ES-I3 (cell line): ENCODE measurements at regions not wholly inside any gene's neighbourhood (a gene's known extent, or its start where the extent isn't known, plus 50 kb on each side); places are given as distances from the start of the nearest gene placed in this dataset.

Experiments used
- H3K36me3 ChIP-seq: 2 replicates; pipeline ENCODE4 v1.6.1; 2013; ENCODE audit warnings: mild to moderate bottlenecking, low read length, control low read depth, moderate library complexity; ENCODE audit not compliant: insufficient read depth
- H3K4me1 ChIP-seq: 2 replicates; pipeline ENCODE4 v1.6.1; 2013; ENCODE audit warnings: mild to moderate bottlenecking, control low read depth, low read length; ENCODE audit not compliant: insufficient read depth
- H3K9ac ChIP-seq: 2 replicates; pipeline ENCODE4 v1.6.1; 2013; ENCODE audit warnings: low read depth, mild to moderate bottlenecking, low read length, moderate library complexity
- H3K9me3 ChIP-seq: 2 replicates; pipeline ENCODE4 v1.6.1; 2013; ENCODE audit warnings: mild to moderate bottlenecking, low read length, moderate library complexity; ENCODE audit not compliant: control insufficient read depth, insufficient read depth

GRCh38 chr5:4540375-4541173 lies 599.6 kb upstream of the ADAMTS16 start:
- H3K4me1 ChIP-seq: peaks cover 15% of the 10 kb centered on the region; the same call in 1 of the 2 replicates
- H3K9me3 ChIP-seq: no peaks in the 10 kb centered on the region; the same call in 1 of the 2 replicates
- no peak overlapping the region for H3K9ac ChIP-seq
- no peaks in the 10 kb centered on the region for H3K36me3 ChIP-seq

GRCh38 chr5:4541334-4541733 lies 598.8 kb upstream of the ADAMTS16 start:
- Histone ChIP-seq H3K4me1 (peaks cover 15% of the 10 kb centered on the region; the same call in 1 of the 2 replicates), H3K9ac (no peak overlapping the region), H3K36me3 (no peaks in the 10 kb centered on the region), H3K9me3 (no peaks in the 10 kb centered on the region; the same call in 1 of the 2 replicates)

- Histone ChIP-seq H3K4me1 (peaks cover 15% of the 10 kb centered on the region; the same call in 1 of the 2 replicates), H3K9ac (no peak overlapping the region), H3K9me3 (no peaks in the 10 kb centered on the region; the same call in 1 of the 2 replicates)
Observed at GRCh38 chr5:4542145-4542778, 597.9 kb upstream of the ADAMTS16 start.

GRCh38 chr5:4544049-4544670 lies 596.0 kb upstream of the ADAMTS16 start:
- Histone ChIP-seq H3K9me3 (no peaks in the 10 kb centered on the region; the same call in 1 of the 2 replicates), H3K36me3 (no peaks in the 10 kb centered on the region), H3K9ac (no peak overlapping the region), H3K4me1 (peaks cover 15% of the 10 kb centered on the region; the same call in 1 of the 2 replicates)

More at GRCh38 chr5:4542145-4542778, 597.9 kb upstream of the ADAMTS16 start:
- H3K36me3 ChIP-seq: no peaks in the 10 kb centered on the region

- no peaks in the 10 kb centered on the region for H3K36me3 ChIP-seq
- peaks cover 15% of the 10 kb centered on the region; the same call in 1 of the 2 replicates for H3K4me1 ChIP-seq
- H3K9me3 ChIP-seq: no peaks in the 10 kb centered on the region
- H3K9ac ChIP-seq: no peak overlapping the region
Observed at GRCh38 chr5:4547547-4547946, 592.6 kb upstream of the ADAMTS16 start.

- Histone ChIP-seq H3K4me1 (peaks cover 10% of the 10 kb centered on the region; the same call in 1 of the 2 replicates), H3K9ac (no peak overlapping the region), H3K9me3 (no peaks in the 10 kb centered on the region), H3K36me3 (no peaks in the 10 kb centered on the region)
Observed at GRCh38 chr5:4548341-4548740, 591.8 kb upstream of the ADAMTS16 start.

- Histone ChIP-seq H3K4me1 (peaks cover 4% of the 10 kb centered on the region; the same call in 1 of the 2 replicates), H3K9ac (no peak overlapping the region), H3K36me3 (no peaks in the 10 kb centered on the region), H3K9me3 (no peaks in the 10 kb centered on the region)
Observed at GRCh38 chr5:4549351-4549750, 590.8 kb upstream of the ADAMTS16 start.

- no peak overlapping the region for H3K9ac ChIP-seq
- H3K36me3 ChIP-seq: no peaks in the 10 kb centered on the region
Observed at GRCh38 chr5:4551034-4551433, 589.1 kb upstream of the ADAMTS16 start.

GRCh38 chr5:4553130-4553529 lies 587.0 kb upstream of the ADAMTS16 start:
- H3K4me1 ChIP-seq: no peaks in the 10 kb centered on the region
- H3K36me3 ChIP-seq: no peaks in the 10 kb centered on the region
- no peaks in the 10 kb centered on the region for H3K9me3 ChIP-seq
- no peak overlapping the region for H3K9ac ChIP-seq

More at GRCh38 chr5:4551034-4551433, 589.1 kb upstream of the ADAMTS16 start:
- H3K4me1 ChIP-seq: no peaks in the 10 kb centered on the region
- no peaks in the 10 kb centered on the region for H3K9me3 ChIP-seq

GRCh38 chr5:4553978-4554377 lies 586.2 kb upstream of the ADAMTS16 start:
- Histone ChIP-seq H3K9me3 (no peaks in the 10 kb centered on the region), H3K4me1 (no peaks in the 10 kb centered on the region), H3K9ac (no peak overlapping the region), H3K36me3 (no peaks in the 10 kb centered on the region)

GRCh38 chr5:4555725-4556285 lies 584.3 kb upstream of the ADAMTS16 start:
- Histone ChIP-seq H3K9me3 (peaks cover 3% of the 10 kb centered on the region; the same call in 1 of the 2 replicates), H3K9ac (no peak overlapping the region), H3K36me3 (no peaks in the 10 kb centered on the region), H3K4me1 (no peaks in the 10 kb centered on the region)

GRCh38 chr5:4561403-4561802 lies 578.7 kb upstream of the ADAMTS16 start:
- Histone ChIP-seq H3K4me1 (no peaks in the 10 kb centered on the region), H3K36me3 (no peaks in the 10 kb centered on the region), H3K9ac (no peak overlapping the region), H3K9me3 (peaks cover 7% of the 10 kb centered on the region; the same call in 1 of the 2 replicates)

- no peak overlapping the region for H3K9ac ChIP-seq
- H3K9me3 ChIP-seq: peaks cover 7% of the 10 kb centered on the region; the same call in 1 of the 2 replicates
- no peaks in the 10 kb centered on the region for H3K4me1 ChIP-seq
- H3K36me3 ChIP-seq: no peaks in the 10 kb centered on the region
Observed at GRCh38 chr5:4563400-4563799, 576.7 kb upstream of the ADAMTS16 start.
